GM18909 (cell line): ENCODE measurements at regions not wholly inside any gene's neighbourhood (a gene's known extent, or its start where the extent isn't known, plus 50 kb on each side); places are given as distances from the start of the nearest gene placed in this dataset.
"Not testable (repeated sequence)": the region's sequence is repeated elsewhere in the genome, so short reads cannot be mapped to it uniquely, and the experiment has no call there.

Experiments used
- ATAC-seq: cut with Tn5 transposase; IDR thresholded peaks from one replicate; pipeline ENCODE4 v1.9.1; 2021; ENCODE audit warnings: mild to moderate bottlenecking; ENCODE audit not compliant: unreplicated experiment, poor library complexity

DNA sequence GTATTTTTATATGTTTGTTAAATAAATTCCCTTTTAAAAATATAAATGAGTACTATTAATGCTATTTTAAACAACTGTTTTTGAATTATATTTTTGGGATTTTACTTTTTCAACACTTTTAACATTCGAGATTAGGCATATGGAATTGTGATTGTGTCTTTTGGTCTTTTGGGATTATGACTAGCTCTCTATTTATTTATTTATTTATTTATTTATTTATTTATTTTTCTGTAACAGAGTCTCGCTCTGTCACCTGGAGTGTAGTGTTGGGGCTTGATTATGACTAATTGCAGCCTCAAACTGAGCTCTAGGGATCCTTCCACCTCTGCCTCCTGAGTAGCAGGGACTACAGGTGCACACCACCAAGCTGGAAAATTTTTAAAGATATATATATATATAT, 1101.6 kb downstream of the FAM133A start:
- ATAC-seq, result no peak

- no peak for ATAC-seq
Observed at GRCh38 chrX:94813541-94813940, 1139.5 kb downstream of the FAM133A start.

- no peak for ATAC-seq
Observed at GRCh38 chrX:94814216-94814615, 1140.2 kb downstream of the FAM133A start.

- no peak for ATAC-seq
Observed at GRCh38 chrX:94830717-94831116, 1156.7 kb downstream of the FAM133A start.

DNA sequence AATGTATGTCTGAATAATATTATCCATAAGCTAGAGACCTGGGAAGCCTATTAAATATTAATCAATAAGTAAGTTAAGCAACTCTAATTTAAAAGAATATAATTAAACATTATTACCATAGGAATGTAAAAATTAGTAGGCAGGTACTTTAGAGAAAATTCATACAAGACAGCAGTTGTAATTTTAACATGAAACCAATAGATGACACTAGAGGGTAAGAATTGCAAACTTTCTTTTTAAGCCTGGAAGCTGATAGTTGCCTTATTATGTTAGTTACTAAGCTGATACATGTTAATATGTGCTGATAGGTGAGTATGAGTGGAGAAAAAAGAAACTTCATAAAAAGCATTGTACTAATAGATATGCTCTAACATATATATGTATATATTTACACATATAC, 1157.4 kb downstream of the FAM133A start:
- no peak for ATAC-seq

DNA sequence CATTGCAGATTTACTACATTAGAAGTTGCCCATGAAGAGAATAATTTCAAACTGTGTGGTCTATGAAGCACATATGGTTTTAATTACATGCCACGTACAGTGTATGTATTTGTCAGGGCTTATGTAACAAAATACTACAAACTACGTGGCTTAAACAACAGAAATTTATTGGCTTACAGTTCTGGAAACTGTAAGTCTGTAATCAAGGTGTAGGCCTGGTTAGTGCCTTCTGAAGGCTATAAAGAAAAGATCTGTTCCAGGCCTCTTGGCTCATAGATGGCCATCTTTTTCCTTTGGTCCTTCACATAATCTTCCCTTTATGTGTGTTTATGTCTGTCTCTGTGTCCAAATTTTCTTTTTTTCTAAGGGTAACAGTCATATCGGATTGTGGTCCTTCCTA, 1160.2 kb downstream of the FAM133A start:
- no peak for ATAC-seq

GRCh38 chrX:94850811-94851210, 1176.8 kb downstream of the FAM133A start:
- ATAC-seq, result no peak

GRCh38 chrX:94854251-94854650, 1180.2 kb downstream of the FAM133A start:
- no peak for ATAC-seq

DNA sequence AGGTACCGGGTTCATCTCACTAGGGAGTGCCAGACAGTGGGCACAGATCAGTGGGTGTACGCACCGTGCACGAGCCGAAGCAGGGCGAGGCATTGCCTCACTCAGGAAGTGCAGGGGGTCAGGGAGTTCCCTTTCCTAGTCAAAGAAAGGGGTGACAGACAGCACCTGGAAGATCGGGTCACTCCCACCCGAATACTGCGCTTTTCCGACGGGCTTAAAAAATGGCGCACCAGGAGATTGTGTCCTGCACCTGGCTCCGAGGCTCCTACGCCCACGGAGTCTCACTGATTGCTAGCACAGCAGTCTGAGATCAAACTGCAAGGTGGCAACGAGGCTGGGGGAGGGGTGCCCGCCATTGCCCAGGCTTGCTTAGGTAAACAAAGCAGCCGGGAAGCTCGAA, 1188.5 kb downstream of the FAM133A start:
- not testable (repeated sequence) for ATAC-seq

- ATAC-seq, result no peak
Observed at GRCh38 chrX:94871640-94872039, 1197.6 kb downstream of the FAM133A start.

DNA sequence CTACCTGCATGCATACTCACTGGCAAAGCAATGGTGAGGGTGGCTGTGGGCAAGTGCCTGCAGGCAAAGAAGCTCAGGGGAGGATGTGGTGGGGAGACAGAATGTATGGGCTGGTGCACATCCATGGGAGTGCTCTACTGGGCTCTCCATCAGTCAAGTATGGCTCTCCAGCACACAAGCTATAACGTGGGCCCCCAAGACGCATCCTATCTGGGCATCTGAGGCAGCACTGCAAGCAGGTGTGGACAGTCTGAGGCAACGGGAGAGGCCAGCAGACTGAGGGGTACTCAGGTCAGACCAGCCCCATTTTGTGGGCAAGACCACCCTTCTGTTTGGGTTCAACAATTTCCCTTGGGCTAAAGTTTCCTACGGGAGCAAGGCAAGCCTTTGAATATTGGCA, 1227.8 kb downstream of the FAM133A start:
- ATAC-seq, result no peak

- ATAC-seq, result no peak
Observed at GRCh38 chrX:94908171-94908570, 1234.2 kb downstream of the FAM133A start.

DNA sequence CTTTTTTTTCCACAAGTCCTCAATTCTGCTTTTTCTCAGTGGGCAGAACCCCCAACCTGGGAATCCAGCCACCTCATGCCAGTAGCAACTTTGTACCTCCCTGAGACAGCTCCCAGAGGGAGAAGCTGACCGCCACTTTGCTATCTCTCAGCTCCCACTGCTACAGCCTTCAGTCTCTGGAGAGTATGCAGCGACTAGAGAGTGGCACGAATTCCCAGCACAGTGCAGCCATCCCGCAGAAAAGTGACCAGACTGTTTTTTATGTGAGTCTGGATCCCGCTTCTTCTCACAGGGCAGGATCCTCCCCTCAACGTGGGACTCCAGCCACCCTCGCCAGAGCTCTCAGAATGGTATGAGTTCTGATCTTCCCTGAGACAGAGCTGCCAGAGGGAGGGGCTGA, 1234.6 kb downstream of the FAM133A start:
- no peak for ATAC-seq

- no peak for ATAC-seq
Observed at GRCh38 chrX:94914235-94914634, 1240.2 kb downstream of the FAM133A start.

GRCh38 chrX:94932278-94932965, 1258.4 kb downstream of the FAM133A start:
- no peak for ATAC-seq

DNA sequence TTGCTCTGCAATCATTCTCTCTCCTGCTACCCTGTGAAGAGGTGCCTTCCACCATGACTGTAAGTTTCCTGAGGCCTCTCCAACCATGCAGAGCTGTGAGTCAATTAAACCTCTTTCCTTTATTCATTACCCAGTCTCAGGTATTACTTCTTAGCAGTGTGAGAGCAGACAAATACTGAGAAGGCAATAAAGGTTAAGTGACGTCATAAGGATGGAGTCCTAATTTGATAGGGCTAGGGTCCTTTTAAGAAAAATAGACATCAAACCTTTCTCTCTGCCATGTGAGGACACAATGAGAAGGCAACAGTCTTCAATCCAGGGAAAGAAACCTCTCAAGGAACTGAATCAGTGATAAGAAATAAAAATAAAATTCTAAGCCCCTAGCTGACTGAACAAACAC, 1262.7 kb downstream of the FAM133A start:
- no peak for ATAC-seq

GRCh38 chrX:94937491-94937890, 1263.5 kb downstream of the FAM133A start:
- no peak for ATAC-seq

DNA sequence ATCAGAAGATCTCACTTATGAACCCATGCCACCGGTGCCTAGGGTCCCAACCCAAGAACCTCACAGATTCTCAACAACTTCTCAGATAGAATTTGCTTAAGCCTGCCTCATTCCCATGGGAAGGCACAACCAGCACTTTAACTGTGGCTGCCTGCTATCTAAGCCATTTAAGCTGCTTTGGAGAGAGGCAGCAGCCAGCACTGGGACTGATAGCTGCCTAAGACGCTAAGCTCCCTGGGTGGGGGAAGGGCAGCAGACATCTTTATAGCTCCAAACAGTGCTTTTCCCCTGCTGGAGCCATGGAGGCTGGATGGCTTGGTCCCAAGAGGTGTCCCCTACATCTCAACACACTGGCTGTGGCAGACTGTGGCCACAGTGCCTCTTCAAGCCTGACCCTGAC, 1268.6 kb downstream of the FAM133A start:
- ATAC-seq, result no peak

DNA sequence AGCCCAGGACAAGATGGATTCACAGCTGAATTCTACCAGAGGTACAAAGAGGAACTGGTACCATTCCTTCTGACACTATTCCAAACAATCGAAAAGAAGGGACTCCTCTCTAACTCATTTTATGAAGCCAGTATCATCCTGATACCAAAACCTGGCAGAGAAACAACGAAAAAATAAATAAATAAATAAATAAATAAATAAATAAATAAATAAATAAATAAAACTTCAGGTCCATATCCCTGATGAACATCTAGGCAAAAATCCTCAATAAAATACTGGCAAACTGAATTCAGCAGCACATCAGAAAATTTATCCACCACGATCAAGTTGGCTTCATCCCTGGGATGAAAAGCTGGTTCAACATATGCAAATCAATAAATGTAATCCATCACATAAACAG, 1272.1 kb downstream of the FAM133A start:
- ATAC-seq, result not testable (repeated sequence)

DNA sequence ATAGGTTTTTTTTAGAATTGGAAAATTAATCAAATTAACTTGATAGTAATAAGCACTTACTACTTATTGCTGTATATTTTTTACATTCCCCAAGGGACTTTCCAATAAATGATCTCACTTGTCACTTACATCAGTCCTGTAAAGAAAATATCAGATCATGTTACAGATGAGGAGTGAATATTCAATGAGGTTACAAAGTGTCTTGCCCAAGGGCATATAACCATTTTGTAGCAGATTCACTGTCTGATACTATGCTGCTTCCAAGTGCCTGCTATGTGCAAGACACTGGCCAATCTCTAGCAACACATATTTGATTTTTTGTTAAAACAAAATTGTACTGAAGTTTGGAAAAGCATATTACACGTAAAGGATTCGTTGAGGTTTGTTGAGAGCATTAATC, 1287.7 kb downstream of the FAM133A start:
- no peak for ATAC-seq

DNA sequence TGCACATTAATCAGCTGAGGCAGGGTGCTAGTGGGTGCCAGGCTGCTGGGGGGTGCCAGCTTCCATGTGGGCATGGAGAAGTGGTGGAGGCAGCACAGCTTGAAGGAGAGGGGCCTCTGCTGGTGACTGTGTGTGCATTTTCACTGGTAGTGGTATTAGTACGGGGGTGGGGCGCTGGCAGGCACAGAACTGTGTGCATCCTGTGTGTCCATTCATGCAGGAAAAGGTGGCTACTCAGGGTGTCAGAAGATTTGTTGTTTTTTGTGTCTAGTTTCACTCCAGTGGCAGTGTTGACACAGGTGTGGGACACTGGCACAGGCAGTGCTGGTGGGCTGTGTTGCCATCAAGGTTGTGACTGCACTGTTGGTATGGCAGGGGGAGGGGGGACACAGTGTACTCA, 1303.6 kb downstream of the FAM133A start:
- no peak for ATAC-seq

DNA sequence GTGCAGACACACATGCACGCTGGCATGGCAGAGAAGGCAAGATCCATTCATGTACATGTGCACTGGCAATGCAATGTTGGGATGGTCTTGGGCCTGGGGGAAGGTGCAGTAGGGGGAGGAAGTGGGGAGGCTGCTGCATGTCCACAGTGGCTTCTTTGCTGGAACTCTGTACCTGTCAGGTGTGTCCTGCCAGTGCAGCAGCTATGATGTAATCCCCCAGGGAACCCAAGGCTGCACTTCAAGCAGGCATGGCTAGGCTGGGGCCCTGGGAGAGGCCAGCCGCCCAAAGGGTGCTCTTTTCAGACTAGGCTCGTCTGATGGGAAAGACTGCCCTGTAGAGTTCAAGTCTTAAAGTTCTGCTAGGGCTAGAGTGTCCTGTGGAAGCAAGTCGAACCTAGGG, 1304.0 kb downstream of the FAM133A start:
- ATAC-seq, result no peak
